Uterus (tissue), 2 donors: ENCODE measurements at regions not wholly inside any gene's neighbourhood (a gene's known extent, or its start where the extent isn't known, plus 50 kb on each side); places are given as distances from the start of the nearest gene placed in this dataset.

Experiments
- POLR2A ChIP-seq, 2 donors: fragments of 450-650 bp; IDR thresholded peaks; one replicate each; pipeline ENCODE4 v1.6.1; 2016; ENCODE audit warnings: antibody characterized with exemption in 2 of 2, mild to moderate bottlenecking in 1 of 2, moderate library complexity in 1 of 2
- TF ChIP-seq, protein P1 (sequence below), 4 experiments: fragments of 200-600 bp in 2 of 4; fragments of 450-650 bp in 2 of 4; sonication (generic) in 2 of 4; IDR thresholded peaks; one replicate each; pipeline ENCODE4 v1.5.1; 2016 to 2019; ENCODE audit warnings: antibody characterized with exemption in 4 of 4, mild to moderate bottlenecking in 2 of 4, moderate library complexity in 1 of 4

DNA sequence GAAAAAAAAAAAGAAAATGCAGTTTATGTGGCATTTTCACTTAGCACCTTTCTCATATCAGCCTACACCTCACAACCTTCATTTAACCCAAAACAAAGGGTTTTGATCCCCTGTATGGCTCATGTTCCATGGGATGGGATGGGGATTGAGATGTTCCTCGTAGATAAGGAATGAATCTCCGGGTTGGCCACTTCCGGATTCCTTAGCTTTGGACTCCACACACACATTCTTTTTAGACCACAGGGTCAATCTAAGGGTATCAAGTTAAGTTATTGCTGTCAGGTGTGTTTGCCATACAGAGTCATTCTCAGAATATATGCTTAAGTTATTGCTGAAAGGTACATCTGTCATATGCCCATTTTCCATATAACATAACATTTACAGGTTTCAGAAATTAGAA lies 301.4 kb upstream of the TGFBR2 start:
- TF ChIP-seq, protein P1, sequence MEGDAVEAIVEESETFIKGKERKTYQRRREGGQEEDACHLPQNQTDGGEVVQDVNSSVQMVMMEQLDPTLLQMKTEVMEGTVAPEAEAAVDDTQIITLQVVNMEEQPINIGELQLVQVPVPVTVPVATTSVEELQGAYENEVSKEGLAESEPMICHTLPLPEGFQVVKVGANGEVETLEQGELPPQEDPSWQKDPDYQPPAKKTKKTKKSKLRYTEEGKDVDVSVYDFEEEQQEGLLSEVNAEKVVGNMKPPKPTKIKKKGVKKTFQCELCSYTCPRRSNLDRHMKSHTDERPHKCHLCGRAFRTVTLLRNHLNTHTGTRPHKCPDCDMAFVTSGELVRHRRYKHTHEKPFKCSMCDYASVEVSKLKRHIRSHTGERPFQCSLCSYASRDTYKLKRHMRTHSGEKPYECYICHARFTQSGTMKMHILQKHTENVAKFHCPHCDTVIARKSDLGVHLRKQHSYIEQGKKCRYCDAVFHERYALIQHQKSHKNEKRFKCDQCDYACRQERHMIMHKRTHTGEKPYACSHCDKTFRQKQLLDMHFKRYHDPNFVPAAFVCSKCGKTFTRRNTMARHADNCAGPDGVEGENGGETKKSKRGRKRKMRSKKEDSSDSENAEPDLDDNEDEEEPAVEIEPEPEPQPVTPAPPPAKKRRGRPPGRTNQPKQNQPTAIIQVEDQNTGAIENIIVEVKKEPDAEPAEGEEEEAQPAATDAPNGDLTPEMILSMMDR (IDR thresholded peaks at IDR 0.05), result no peak
- no peak for TF ChIP-seq POLR2A (IDR thresholded peaks at IDR 0.05)
